ENCODE measurements at regions not wholly inside any gene's neighbourhood (a gene's known extent, or its start where the extent isn't known, plus 50 kb on each side); places are given as distances from the start of the nearest gene placed in this dataset.

GRCh38 chr2:52622266-52622665 is 1145.3 kb upstream of the CHAC2 start:
- Histone ChIP-seq H3K9me3 (no peaks in the 10 kb centered on the region), H3K4me3 (no peak overlapping the region), H3K27me3 (no peaks in the 10 kb centered on the region), H3K36me3 (no peaks in the 10 kb centered on the region), H3K27ac (no peak overlapping the region), H3K4me1 (no peaks in the 10 kb centered on the region)
- no peak for TF ChIP-seq POLR2AphosphoS5 (IDR thresholded peaks at IDR 0.05)
- TF ChIP-seq CTCF (IDR thresholded peaks at IDR 0.05): no peak
- TF ChIP-seq POLR2A (IDR thresholded peaks at IDR 0.05): no peak
- TF ChIP-seq EP300 (IDR thresholded peaks at IDR 0.05): no peak
- no peak for ATAC-seq (ENCODE audit: low FRiP score in 2 of 2)
- 79 to 85% methylated on average over 2 of the region's 2 CpGs for WGBS, 2 donors
- DNase-seq: no peak

GRCh38 chr2:52613064-52613463 is 1154.5 kb upstream of the CHAC2 start:
- H3K36me3 ChIP-seq: no peaks in the 10 kb centered on the region
- DNase-seq (no peak), ATAC-seq (ENCODE audit: low FRiP score in 2 of 2) (no peak)
- H3K27me3 ChIP-seq: no peaks in the 10 kb centered on the region
- no peak for TF ChIP-seq EP300 (IDR thresholded peaks at IDR 0.05)
- no peak for TF ChIP-seq CTCF (IDR thresholded peaks at IDR 0.05)
- no peak for TF ChIP-seq POLR2AphosphoS5 (IDR thresholded peaks at IDR 0.05)
- no peak for TF ChIP-seq POLR2A (IDR thresholded peaks at IDR 0.05)
- no peak overlapping the region for H3K27ac ChIP-seq
- H3K9me3 ChIP-seq: no peaks in the 10 kb centered on the region
- no peaks in the 10 kb centered on the region for H3K4me1 ChIP-seq
- WGBS, 2 donors: 50 to 64% methylated on average over 4 of the region's 4 CpGs
- H3K4me3 ChIP-seq: no peak overlapping the region

DNA sequence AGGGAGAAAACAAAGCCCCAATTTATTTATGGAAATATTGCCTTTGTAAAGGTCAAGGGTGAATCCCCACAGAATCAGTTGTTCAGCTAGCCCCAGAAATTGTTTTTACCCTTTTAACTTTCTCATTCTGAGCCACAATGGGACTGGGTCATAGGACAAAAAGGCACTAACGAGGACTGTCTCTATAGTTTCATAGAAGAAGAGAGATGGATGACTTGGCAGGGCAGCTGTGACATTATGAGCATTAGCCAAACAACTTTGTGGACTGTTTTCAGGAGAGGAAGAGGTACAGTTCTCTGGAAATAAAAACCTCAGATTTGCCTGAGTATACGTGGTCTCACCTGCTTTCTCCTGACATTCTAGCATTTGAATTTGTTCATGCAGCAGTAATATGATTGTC is 1155.8 kb upstream of the CHAC2 start:
- H3K9me3 ChIP-seq: no peaks in the 10 kb centered on the region
- DNase-seq (no peak), ATAC-seq (ENCODE audit: low FRiP score in 2 of 2) (no peak)
- WGBS, 2 donors: 41 to 45% methylated on average over 2 of the region's 2 CpGs
- no peaks in the 10 kb centered on the region for H3K4me1 ChIP-seq
- H3K4me3 ChIP-seq: no peak overlapping the region
- no peak overlapping the region for H3K27ac ChIP-seq
- H3K36me3 ChIP-seq: no peaks in the 10 kb centered on the region
- TF ChIP-seq POLR2A (IDR thresholded peaks at IDR 0.05): no peak
- H3K27me3 ChIP-seq: no peaks in the 10 kb centered on the region

DNA sequence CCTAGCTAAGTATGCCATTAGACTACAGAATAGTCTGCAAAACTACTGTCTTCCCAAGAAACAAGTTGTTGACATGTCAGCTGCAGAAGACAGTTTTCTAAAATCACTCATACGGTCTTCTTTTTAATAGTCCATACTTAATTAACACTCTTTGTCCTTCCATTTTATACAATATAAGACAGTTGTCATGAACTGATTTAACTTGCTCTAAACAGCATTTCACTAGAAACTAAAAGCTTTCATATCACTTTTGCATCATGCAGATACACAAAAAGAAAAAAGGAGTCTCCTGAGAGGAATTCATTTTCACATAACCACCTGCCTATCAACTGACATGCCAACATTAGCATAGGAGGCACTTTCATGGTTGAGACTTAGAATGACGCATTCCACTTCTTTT is 1159.6 kb upstream of the CHAC2 start:
- 86 to 97% methylated on average over 2 of the region's 2 CpGs for WGBS, 2 donors

DNA sequence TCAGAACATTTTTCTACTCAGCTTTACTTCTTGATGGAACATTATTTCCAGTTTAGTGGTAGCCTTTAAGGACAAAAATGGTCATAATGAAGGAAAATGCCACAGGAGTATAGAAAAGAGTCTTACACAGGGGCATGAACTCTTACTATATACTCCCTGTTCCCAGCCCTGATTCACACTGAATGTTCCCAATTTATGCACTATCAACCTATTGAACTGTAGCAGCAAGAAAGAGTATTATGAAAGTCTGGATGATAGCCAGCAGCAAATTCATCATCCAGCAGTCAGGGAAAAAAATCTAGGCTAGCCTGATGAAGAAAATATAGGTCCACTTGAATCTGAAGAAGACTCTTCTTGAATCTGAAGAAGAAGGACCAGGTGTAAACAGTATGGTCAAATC is 1170.3 kb upstream of the CHAC2 start:
- Histone ChIP-seq H3K27me3 (no peaks in the 10 kb centered on the region), H3K9me3 (no peaks in the 10 kb centered on the region), H3K4me1 (no peaks in the 10 kb centered on the region), H3K4me3 (no peak overlapping the region), H3K27ac (no peak overlapping the region), H3K36me3 (no peaks in the 10 kb centered on the region)
- TF ChIP-seq POLR2AphosphoS5 (IDR thresholded peaks at IDR 0.05): no peak
- no peak for TF ChIP-seq EP300 (IDR thresholded peaks at IDR 0.05)
- no peak for TF ChIP-seq CTCF (IDR thresholded peaks at IDR 0.05)
- no peak for TF ChIP-seq POLR2A (IDR thresholded peaks at IDR 0.05)
- ATAC-seq (ENCODE audit: low FRiP score in 2 of 2) (no peak), DNase-seq (no peak)

More for the DNA sequence above, 1159.6 kb upstream of the CHAC2 start:
- H3K4me3 ChIP-seq: no peak overlapping the region
- no peaks in the 10 kb centered on the region for H3K4me1 ChIP-seq
- no peaks in the 10 kb centered on the region for H3K27me3 ChIP-seq
- ATAC-seq (ENCODE audit: low FRiP score in 2 of 2) (no peak), DNase-seq (no peak)
- H3K27ac ChIP-seq: no peak overlapping the region
- H3K36me3 ChIP-seq: no peaks in the 10 kb centered on the region
- no peak for TF ChIP-seq POLR2A (IDR thresholded peaks at IDR 0.05)
- no peak for TF ChIP-seq EP300 (IDR thresholded peaks at IDR 0.05)
- TF ChIP-seq POLR2AphosphoS5 (IDR thresholded peaks at IDR 0.05): no peak
- TF ChIP-seq CTCF (IDR thresholded peaks at IDR 0.05): no peak
- no peaks in the 10 kb centered on the region for H3K9me3 ChIP-seq
